Vagina (tissue), 2 donors: ENCODE measurements at regions not wholly inside any gene's neighbourhood (a gene's known extent, or its start where the extent isn't known, plus 50 kb on each side); places are given as distances from the start of the nearest gene placed in this dataset.

Experiments
- CTCF ChIP-seq, 3 experiments: fragments of 450-650 bp in 2 of 3; fragments of 200-600 bp in 1 of 3; sonication (generic) in 1 of 3; IDR thresholded peaks; one replicate each; pipeline ENCODE4 v1.5.1; 2017 to 2019; ENCODE audit warnings: antibody characterized with exemption in 3 of 3, mild to moderate bottlenecking in 2 of 3, moderate library complexity in 2 of 3
- POLR2A ChIP-seq, 2 donors: fragments of 450-650 bp; IDR thresholded peaks; one replicate each; pipeline ENCODE4 v1.6.1; 2017; ENCODE audit warnings: antibody characterized with exemption in 2 of 2, mild to moderate bottlenecking in 2 of 2, moderate library complexity in 2 of 2
- POLR2AphosphoS5 ChIP-seq, 2 donors: sonication (generic); formaldehyde crosslinking; IDR thresholded peaks; one replicate each; pipeline ENCODE4 v1.9.0; 2017; ENCODE audit warnings: antibody characterized with exemption in 2 of 2, mild to moderate bottlenecking in 2 of 2, low read depth in 1 of 2; ENCODE audit not compliant: insufficient read depth in 1 of 2

DNA sequence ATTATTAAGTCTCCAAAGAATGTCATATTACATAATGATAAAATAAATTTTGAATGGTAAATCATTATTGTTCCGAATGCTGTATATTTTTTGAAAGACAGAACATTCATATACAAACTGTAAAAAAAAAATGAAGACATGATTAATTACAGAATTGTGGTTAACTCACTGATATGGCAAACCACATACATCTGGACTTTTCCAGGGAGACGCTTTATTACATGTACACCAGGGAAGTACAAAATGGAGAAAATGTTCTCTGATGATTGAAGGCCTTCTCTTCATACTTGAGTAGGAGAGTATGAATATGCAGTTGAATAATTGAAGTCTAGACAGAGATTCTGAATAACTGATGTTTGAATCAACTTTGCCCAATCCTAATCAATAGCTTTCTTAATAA lies 1886.9 kb downstream of the EFNA5 start:
- no peak for TF ChIP-seq CTCF (IDR thresholded peaks at IDR 0.05)
- no peak for TF ChIP-seq POLR2A (IDR thresholded peaks at IDR 0.05)
- TF ChIP-seq POLR2AphosphoS5 (IDR thresholded peaks at IDR 0.05; ENCODE audit: insufficient read depth in 1 of 2, low read depth in 1 of 2): no peak
